ENCODE measurements at regions not wholly inside any gene's neighbourhood (a gene's known extent, or its start where the extent isn't known, plus 50 kb on each side); places are given as distances from the start of the nearest gene placed in this dataset.
"Not testable (repeated sequence)": the region's sequence is repeated elsewhere in the genome, so short reads cannot be mapped to it uniquely, and the experiment has no call there.

- Mint-ChIP-seq H3K9me3 (ENCODE audit: unreplicated experiment) (peaks cover 40% of the 10 kb centered on the region), H3K27me3 (ENCODE audit: unreplicated experiment) (no peaks in the 10 kb centered on the region), H3K27ac (ENCODE audit: unreplicated experiment) (no peak overlapping the region), H3K36me3 (ENCODE audit: unreplicated experiment) (no peaks in the 10 kb centered on the region), H3K4me1 (ENCODE audit: unreplicated experiment) (no peaks in the 10 kb centered on the region), H3K4me3 (ENCODE audit: unreplicated experiment) (no peak overlapping the region)
- no peak for DNase-seq (ENCODE audit: extremely low spot score, unreplicated experiment)
- TF ChIP-seq CTCF (IDR thresholded peaks at IDR 0.05): no peak
Observed at GRCh38 chr10:81655986-81656385, 219.0 kb upstream of the NRG3 start.

DNA sequence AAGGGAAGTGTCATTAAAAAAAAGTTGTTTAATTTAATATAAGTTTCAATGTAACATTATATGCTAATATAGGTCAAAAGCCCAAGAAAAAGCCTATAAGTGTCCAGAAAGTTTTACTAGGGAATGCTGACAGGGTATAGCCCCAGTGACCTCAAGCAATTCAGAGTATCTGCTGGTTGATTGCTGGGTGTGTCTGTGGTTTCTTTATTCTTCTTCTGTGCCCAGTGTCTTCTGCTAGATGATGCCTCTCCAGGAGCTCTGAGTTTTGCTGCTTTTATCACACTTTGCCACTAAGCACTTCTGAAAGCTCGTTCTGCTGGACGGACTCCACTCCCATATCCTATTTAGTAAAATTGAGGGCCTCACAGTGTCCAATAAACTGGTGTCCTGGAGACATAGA is 212.2 kb upstream of the NRG3 start:
- TF ChIP-seq CTCF (IDR thresholded peaks at IDR 0.05): no peak
- DNase-seq (ENCODE audit: extremely low spot score, unreplicated experiment): no peak
- no peaks in the 10 kb centered on the region for H3K27me3 Mint-ChIP-seq (ENCODE audit: unreplicated experiment)

GRCh38 chr10:81664800-81665199 is 210.2 kb upstream of the NRG3 start:
- peaks cover 31% of the 10 kb centered on the region for H3K9me3 Mint-ChIP-seq (ENCODE audit: unreplicated experiment)
- H3K36me3 Mint-ChIP-seq (ENCODE audit: unreplicated experiment); H3K27me3 Mint-ChIP-seq (ENCODE audit: unreplicated experiment); H3K4me1 Mint-ChIP-seq (ENCODE audit: unreplicated experiment); H3K4me3 Mint-ChIP-seq (ENCODE audit: unreplicated experiment); DNase-seq (ENCODE audit: extremely low spot score, unreplicated experiment); H3K27ac Mint-ChIP-seq (ENCODE audit: unreplicated experiment): not testable (repeated sequence)

More for the DNA sequence above, 212.2 kb upstream of the NRG3 start:
- Mint-ChIP-seq H3K4me3 (ENCODE audit: unreplicated experiment) (no peak overlapping the region), H3K4me1 (ENCODE audit: unreplicated experiment) (no peaks in the 10 kb centered on the region), H3K9me3 (ENCODE audit: unreplicated experiment) (peaks cover 25% of the 10 kb centered on the region), H3K27ac (ENCODE audit: unreplicated experiment) (no peak overlapping the region), H3K36me3 (ENCODE audit: unreplicated experiment) (no peaks in the 10 kb centered on the region)

DNA sequence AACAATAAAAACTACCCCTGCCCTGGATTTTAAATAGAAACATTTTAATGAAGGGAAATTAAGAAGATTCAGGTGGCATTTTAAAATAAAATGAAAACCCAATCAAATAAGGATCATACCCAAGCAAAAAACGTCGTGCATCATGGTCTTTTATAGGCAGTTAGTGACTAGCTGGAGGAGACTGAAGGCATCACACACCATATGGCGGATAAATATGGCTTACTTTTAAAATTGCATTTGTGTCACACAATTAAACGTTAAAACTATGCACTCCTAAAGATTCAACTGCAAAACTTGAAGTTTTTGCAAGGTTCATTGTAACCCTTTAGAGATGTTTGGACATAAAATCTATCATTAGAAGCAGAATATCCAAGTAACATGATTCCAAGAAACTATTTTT is 200.1 kb upstream of the NRG3 start:
- H3K4me1 Mint-ChIP-seq (ENCODE audit: unreplicated experiment): no peaks in the 10 kb centered on the region
- no peak for TF ChIP-seq CTCF (IDR thresholded peaks at IDR 0.05)
- DNase-seq (ENCODE audit: extremely low spot score, unreplicated experiment): no peak
- no peak overlapping the region for H3K4me3 Mint-ChIP-seq (ENCODE audit: unreplicated experiment)
- no peaks in the 10 kb centered on the region for H3K27me3 Mint-ChIP-seq (ENCODE audit: unreplicated experiment)
- peaks cover 20% of the 10 kb centered on the region for H3K9me3 Mint-ChIP-seq (ENCODE audit: unreplicated experiment)
- H3K27ac Mint-ChIP-seq (ENCODE audit: unreplicated experiment): no peak overlapping the region
- no peaks in the 10 kb centered on the region for H3K36me3 Mint-ChIP-seq (ENCODE audit: unreplicated experiment)

GRCh38 chr10:81679291-81679690 is 195.7 kb upstream of the NRG3 start:
- H3K27ac Mint-ChIP-seq (ENCODE audit: unreplicated experiment): no peak overlapping the region
- no peaks in the 10 kb centered on the region for H3K27me3 Mint-ChIP-seq (ENCODE audit: unreplicated experiment)
- H3K9me3 Mint-ChIP-seq (ENCODE audit: unreplicated experiment): peaks cover 13% of the 10 kb centered on the region
- TF ChIP-seq CTCF (IDR thresholded peaks at IDR 0.05): no peak
- H3K36me3 Mint-ChIP-seq (ENCODE audit: unreplicated experiment): no peaks in the 10 kb centered on the region
- H3K4me1 Mint-ChIP-seq (ENCODE audit: unreplicated experiment): no peaks in the 10 kb centered on the region
- H3K4me3 Mint-ChIP-seq (ENCODE audit: unreplicated experiment): no peak overlapping the region
- no peak for DNase-seq (ENCODE audit: extremely low spot score, unreplicated experiment)

GRCh38 chr10:81680359-81680758 is 194.6 kb upstream of the NRG3 start:
- no peak for DNase-seq (ENCODE audit: extremely low spot score, unreplicated experiment)
- no peaks in the 10 kb centered on the region for H3K4me1 Mint-ChIP-seq (ENCODE audit: unreplicated experiment)
- H3K27me3 Mint-ChIP-seq (ENCODE audit: unreplicated experiment): no peaks in the 10 kb centered on the region
- TF ChIP-seq CTCF (IDR thresholded peaks at IDR 0.05): no peak
- H3K9me3 Mint-ChIP-seq (ENCODE audit: unreplicated experiment): peaks cover 9% of the 10 kb centered on the region
- no peak overlapping the region for H3K27ac Mint-ChIP-seq (ENCODE audit: unreplicated experiment)
- no peaks in the 10 kb centered on the region for H3K36me3 Mint-ChIP-seq (ENCODE audit: unreplicated experiment)
- no peak overlapping the region for H3K4me3 Mint-ChIP-seq (ENCODE audit: unreplicated experiment)

All from osteocyte (in vitro differentiated cells).